ENCODE measurements at regions not wholly inside any gene's neighbourhood (a gene's known extent, or its start where the extent isn't known, plus 50 kb on each side); places are given as distances from the start of the nearest gene placed in this dataset.

DNA sequence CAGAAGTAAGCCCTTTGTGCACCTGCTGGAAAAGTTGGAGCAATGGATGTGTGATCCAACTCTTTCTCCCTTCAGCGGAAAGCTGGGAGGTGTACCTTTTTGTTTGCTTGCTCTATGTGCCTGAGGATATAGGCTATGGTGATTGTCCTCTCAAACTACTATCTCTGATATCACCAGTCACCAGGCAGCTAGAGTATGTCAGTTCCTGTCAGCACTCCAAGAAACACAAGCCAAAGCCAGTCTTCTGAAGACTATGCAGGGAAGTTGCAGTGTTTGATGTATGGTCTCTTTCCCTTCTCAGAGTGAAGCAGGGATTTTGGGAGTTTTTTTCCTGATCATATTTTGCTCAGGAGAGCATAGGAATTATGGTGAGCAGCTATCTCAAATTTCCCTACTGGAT is 146.4 kb downstream of the PTH2R start:
- H3K27ac Mint-ChIP-seq (ENCODE audit: unreplicated experiment) = no peak overlapping the region
- no peaks in the 10 kb centered on the region for H3K27me3 Mint-ChIP-seq (ENCODE audit: low read depth)
- no peaks in the 10 kb centered on the region for H3K4me1 Mint-ChIP-seq
- DNase-seq (ENCODE audit: low read depth, low spot score) = no peak
- TF ChIP-seq, protein P1, sequence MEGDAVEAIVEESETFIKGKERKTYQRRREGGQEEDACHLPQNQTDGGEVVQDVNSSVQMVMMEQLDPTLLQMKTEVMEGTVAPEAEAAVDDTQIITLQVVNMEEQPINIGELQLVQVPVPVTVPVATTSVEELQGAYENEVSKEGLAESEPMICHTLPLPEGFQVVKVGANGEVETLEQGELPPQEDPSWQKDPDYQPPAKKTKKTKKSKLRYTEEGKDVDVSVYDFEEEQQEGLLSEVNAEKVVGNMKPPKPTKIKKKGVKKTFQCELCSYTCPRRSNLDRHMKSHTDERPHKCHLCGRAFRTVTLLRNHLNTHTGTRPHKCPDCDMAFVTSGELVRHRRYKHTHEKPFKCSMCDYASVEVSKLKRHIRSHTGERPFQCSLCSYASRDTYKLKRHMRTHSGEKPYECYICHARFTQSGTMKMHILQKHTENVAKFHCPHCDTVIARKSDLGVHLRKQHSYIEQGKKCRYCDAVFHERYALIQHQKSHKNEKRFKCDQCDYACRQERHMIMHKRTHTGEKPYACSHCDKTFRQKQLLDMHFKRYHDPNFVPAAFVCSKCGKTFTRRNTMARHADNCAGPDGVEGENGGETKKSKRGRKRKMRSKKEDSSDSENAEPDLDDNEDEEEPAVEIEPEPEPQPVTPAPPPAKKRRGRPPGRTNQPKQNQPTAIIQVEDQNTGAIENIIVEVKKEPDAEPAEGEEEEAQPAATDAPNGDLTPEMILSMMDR (conservative IDR thresholded peaks at IDR 0.05) = no peak
- peaks cover 3% of the 10 kb centered on the region for H3K9me3 Mint-ChIP-seq
- no peaks in the 10 kb centered on the region for H3K36me3 Mint-ChIP-seq (ENCODE audit: low read depth)
- no peak overlapping the region for H3K4me3 Mint-ChIP-seq

DNA sequence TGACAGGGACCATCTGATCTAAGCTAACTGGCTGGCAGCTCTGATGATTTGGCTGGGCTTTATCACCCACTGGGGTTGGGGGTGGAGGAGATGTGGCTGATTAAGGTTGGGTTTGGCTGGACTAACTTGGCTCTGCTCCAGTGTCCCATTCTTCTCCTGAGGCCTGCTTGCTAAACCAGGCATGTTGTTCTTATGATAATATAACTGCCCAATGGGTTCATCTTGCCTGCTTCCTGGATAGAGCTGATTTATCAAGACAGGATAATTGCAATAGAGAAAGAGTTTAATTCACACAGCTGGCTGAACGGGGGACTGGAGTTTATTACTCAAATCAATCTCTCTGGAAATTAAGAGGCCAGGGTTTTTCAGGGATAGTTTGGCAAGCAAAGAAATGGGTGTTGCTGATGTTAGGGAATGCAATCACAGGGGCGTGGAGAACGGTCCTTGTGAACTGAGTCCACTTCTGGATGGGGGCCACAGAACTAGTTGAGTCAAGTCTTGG is 150.4 kb downstream of the PTH2R start:
- H3K9me3 Mint-ChIP-seq = peaks cover 9% of the 10 kb centered on the region
- TF ChIP-seq, protein P1 (conservative IDR thresholded peaks at IDR 0.05) = no peak
- H3K4me1 Mint-ChIP-seq = no peaks in the 10 kb centered on the region
- no peak for DNase-seq (ENCODE audit: low read depth, low spot score)
- no peaks in the 10 kb centered on the region for H3K36me3 Mint-ChIP-seq (ENCODE audit: low read depth)
- H3K27ac Mint-ChIP-seq (ENCODE audit: unreplicated experiment) = no peak overlapping the region
- no peaks in the 10 kb centered on the region for H3K27me3 Mint-ChIP-seq (ENCODE audit: low read depth)
- H3K4me3 Mint-ChIP-seq = no peak overlapping the region

DNA sequence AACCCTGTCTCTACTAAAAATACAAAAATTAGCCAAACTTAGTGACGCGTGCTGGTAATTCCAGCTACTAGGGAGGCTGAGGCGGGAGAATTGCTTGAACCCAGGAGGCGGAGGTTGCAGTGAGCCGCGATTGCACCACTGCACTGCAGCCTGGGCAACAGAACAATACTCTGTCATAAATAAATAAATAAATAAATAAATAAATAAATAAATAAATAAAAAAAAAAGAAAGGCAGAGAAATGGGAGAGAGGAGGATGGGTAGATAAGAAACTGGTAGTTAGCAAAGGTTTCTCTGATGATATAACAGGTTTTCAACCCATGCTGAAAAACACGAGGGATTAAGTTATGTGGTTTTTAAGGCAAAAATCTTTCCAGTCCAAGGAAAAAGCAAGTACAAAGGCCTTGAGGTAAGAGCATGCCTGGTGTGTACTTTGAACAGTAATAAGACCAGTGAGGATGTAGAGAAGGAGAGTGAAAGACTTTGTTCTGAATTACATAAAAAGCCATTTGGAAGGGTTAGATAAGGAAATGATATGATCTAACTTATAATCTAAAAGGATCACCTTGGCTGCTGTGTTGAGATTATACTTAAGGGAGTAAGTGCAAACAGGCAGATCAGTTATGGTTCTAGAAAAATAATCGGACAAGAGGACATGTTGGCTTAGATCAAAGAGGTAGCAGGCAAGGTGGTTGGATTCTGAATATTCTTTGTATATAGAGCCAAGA is 159.3 kb downstream of the PTH2R start:
- DNase-seq (ENCODE audit: low read depth, low spot score) = no peak
- Mint-ChIP-seq H3K27me3 (ENCODE audit: low read depth) (peaks cover 14% of the 10 kb centered on the region), H3K27ac (ENCODE audit: unreplicated experiment) (no peak overlapping the region), H3K4me1 (peaks cover 4% of the 10 kb centered on the region), H3K4me3 (no peak overlapping the region), H3K36me3 (ENCODE audit: low read depth) (no peaks in the 10 kb centered on the region), H3K9me3 (peaks cover 3% of the 10 kb centered on the region)
- TF ChIP-seq, protein P1 (conservative IDR thresholded peaks at IDR 0.05) = no peak

DNA sequence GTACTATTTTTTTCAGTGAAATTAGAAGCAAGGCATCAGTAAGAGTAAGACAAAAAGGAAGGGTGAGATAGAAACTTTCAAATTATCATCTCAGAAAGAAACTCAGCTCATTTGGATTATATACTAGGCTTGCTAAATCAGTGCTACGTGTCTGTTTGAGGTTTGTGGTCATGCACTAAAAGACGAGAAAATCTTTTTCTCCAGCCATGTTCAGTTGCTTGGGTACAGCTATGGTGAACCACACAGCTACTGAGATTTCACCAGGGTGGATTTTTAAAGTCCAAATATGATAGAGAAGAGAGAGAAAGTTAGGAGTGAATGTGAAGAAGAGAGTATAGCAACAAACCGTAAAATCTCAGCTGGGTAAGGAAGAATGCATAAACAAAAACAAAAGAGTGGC is 161.6 kb downstream of the PTH2R start:
- TF ChIP-seq, protein P1 (conservative IDR thresholded peaks at IDR 0.05) = no peak
- H3K4me3 Mint-ChIP-seq = no peak overlapping the region
- H3K27ac Mint-ChIP-seq (ENCODE audit: unreplicated experiment) = no peak overlapping the region
- DNase-seq (ENCODE audit: low read depth, low spot score) = no peak
- peaks cover 4% of the 10 kb centered on the region for H3K4me1 Mint-ChIP-seq
- H3K9me3 Mint-ChIP-seq = no peaks in the 10 kb centered on the region
- H3K36me3 Mint-ChIP-seq (ENCODE audit: low read depth) = no peaks in the 10 kb centered on the region
- H3K27me3 Mint-ChIP-seq (ENCODE audit: low read depth) = peaks cover 20% of the 10 kb centered on the region

DNA sequence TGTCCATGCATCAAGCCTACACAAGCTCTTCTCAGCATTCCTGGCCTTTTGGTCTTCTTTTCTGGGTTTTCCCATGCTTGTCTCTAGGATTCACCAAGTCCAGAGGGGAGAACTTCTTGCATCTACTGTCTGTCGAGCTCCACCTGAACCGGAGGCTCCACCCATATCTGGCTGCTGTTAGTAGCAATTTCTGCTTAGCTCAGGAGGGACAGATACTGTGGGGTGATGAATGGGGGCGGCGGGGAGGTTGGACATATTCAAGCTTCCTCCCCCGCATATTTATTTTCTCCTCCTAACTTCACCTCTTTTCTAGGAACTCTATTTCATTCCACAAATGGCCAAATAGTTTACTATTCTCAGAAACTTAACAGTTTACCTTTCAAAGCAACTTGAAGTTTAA is 163.5 kb downstream of the PTH2R start:
- H3K27me3 Mint-ChIP-seq (ENCODE audit: low read depth) = peaks cover 20% of the 10 kb centered on the region
- TF ChIP-seq, protein P1 (conservative IDR thresholded peaks at IDR 0.05) = no peak
- H3K4me3 Mint-ChIP-seq = no peak overlapping the region
- no peaks in the 10 kb centered on the region for H3K9me3 Mint-ChIP-seq
- peaks cover 4% of the 10 kb centered on the region for H3K4me1 Mint-ChIP-seq
- no peak overlapping the region for H3K27ac Mint-ChIP-seq (ENCODE audit: unreplicated experiment)
- H3K36me3 Mint-ChIP-seq (ENCODE audit: low read depth) = no peaks in the 10 kb centered on the region
- DNase-seq (ENCODE audit: low read depth, low spot score) = no peak

Measured in neural crest cell (in vitro differentiated cells).